Lower leg skin (tissue), 3 donors: ENCODE measurements at regions not wholly inside any gene's neighbourhood (a gene's known extent, or its start where the extent isn't known, plus 50 kb on each side); places are given as distances from the start of the nearest gene placed in this dataset.

Experiments used
- POLR2A ChIP-seq, 2 donors: fragments of 450-650 bp; IDR thresholded peaks; one replicate each; pipeline ENCODE4 v1.6.1; 2016 to 2017; ENCODE audit warnings: antibody characterized with exemption in 2 of 2, mild to moderate bottlenecking in 1 of 2, moderate library complexity in 1 of 2
- TF ChIP-seq, protein P1 (sequence below), 3 donors: fragments of 450-650 bp; IDR thresholded peaks; one replicate each; pipeline ENCODE4 v1.5.1; 2016; ENCODE audit warnings: antibody characterized with exemption in 3 of 3, mild to moderate bottlenecking in 3 of 3, moderate library complexity in 2 of 3

DNA sequence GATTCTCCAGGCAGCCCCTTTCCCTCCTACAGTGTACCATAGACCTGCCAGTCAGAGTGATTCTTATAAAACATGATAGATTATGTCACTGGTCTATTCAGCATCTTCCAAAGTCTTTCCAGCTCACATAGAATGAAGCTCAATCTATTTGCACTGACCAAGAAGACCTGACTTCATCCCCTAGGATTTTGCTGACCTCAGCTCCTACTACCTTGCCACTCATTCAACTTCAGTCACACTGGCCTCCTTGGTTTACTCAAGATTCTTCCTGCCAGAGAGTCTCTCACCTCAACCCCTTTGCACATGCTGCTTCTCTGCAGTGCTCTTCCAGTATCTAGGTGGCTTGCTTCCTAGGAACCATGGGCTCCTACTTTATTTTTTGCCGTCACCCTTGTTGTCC is 392.9 kb downstream of the PID1 start:
- TF ChIP-seq, protein P1, sequence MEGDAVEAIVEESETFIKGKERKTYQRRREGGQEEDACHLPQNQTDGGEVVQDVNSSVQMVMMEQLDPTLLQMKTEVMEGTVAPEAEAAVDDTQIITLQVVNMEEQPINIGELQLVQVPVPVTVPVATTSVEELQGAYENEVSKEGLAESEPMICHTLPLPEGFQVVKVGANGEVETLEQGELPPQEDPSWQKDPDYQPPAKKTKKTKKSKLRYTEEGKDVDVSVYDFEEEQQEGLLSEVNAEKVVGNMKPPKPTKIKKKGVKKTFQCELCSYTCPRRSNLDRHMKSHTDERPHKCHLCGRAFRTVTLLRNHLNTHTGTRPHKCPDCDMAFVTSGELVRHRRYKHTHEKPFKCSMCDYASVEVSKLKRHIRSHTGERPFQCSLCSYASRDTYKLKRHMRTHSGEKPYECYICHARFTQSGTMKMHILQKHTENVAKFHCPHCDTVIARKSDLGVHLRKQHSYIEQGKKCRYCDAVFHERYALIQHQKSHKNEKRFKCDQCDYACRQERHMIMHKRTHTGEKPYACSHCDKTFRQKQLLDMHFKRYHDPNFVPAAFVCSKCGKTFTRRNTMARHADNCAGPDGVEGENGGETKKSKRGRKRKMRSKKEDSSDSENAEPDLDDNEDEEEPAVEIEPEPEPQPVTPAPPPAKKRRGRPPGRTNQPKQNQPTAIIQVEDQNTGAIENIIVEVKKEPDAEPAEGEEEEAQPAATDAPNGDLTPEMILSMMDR (IDR thresholded peaks at IDR 0.05), result no peak
- TF ChIP-seq POLR2A (IDR thresholded peaks at IDR 0.05), result no peak
